AG10803 (cell line): ENCODE measurements at regions not wholly inside any gene's neighbourhood (a gene's known extent, or its start where the extent isn't known, plus 50 kb on each side); places are given as distances from the start of the nearest gene placed in this dataset.

Experiments used
- DNase-seq: peaks from one replicate; pipeline ENCODE4 v3.0.0; 2010; ENCODE audit warnings: low read depth
- H3K4me3 ChIP-seq: 2 replicates; pipeline ENCODE4 v1.5.1; 2011; ENCODE audit warnings: mild to moderate bottlenecking, low read length, control low read depth
- TF ChIP-seq, protein P1 (sequence below): conservative IDR thresholded peaks from 2 replicates; pipeline ENCODE4 v1.5.1; 2011; ENCODE audit warnings: mild to moderate bottlenecking, low read length, control low read depth, inconsistent platforms

DNA sequence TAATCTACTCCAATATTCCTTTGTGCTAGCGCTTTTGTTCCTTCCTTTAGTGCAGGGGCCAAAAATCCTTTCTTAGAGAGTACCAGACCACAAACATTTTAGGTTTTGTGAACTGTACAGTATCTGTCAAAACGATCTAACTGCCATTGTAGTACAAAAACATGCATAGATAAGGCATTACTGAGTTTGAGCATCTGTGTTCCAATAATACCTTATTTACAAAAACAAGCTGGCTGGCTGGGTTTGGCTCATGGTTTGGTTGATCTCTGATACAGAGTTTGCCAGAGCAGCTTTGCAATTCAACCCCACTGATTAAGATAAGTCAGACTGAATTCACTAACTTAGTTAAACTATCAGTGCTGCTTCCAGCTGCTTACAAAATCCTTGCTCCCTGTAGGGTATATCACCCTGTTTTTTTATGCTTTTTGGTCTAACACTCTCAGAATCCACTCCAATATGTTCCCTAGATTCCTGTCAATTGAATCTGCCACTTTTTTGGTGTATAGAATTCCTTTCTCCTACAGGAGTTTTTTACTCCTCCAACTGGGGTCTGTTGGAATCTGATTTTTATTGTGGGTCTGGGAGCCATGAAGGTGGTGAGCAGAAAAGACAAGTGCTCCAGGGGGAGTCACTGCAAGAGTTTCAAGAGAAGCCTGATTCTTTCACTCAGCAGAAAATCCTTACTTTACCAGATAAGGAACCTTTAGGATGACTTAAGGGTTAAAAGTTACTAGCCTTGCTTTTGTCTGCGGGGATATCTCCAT lies 1399.4 kb downstream of the EFNB2 start:
- TF ChIP-seq, protein P1, sequence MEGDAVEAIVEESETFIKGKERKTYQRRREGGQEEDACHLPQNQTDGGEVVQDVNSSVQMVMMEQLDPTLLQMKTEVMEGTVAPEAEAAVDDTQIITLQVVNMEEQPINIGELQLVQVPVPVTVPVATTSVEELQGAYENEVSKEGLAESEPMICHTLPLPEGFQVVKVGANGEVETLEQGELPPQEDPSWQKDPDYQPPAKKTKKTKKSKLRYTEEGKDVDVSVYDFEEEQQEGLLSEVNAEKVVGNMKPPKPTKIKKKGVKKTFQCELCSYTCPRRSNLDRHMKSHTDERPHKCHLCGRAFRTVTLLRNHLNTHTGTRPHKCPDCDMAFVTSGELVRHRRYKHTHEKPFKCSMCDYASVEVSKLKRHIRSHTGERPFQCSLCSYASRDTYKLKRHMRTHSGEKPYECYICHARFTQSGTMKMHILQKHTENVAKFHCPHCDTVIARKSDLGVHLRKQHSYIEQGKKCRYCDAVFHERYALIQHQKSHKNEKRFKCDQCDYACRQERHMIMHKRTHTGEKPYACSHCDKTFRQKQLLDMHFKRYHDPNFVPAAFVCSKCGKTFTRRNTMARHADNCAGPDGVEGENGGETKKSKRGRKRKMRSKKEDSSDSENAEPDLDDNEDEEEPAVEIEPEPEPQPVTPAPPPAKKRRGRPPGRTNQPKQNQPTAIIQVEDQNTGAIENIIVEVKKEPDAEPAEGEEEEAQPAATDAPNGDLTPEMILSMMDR, result no peak
- no peak for DNase-seq
- H3K4me3 ChIP-seq, result no peak overlapping the region

DNA sequence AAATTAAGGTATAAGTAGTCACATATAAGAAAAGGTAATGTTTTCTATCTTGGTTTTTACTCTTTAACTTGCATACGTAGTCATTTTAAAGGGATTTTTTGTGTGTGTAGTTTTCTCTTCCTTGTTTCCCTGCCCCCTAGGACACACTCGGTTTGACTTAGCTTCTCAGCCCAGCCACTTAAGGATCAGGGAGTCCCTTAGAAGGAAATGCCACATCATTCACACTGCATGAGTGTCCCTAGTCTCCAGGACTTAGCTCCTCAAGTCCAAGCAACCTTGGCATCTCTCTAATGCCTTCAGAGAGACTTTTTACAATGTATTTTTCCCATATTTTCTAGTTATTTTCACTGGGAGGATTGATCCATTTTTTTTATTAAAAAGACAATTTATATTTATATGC lies 1407.7 kb downstream of the EFNB2 start:
- TF ChIP-seq, protein P1, result no peak
- DNase-seq, result no peak
- no peak overlapping the region for H3K4me3 ChIP-seq

DNA sequence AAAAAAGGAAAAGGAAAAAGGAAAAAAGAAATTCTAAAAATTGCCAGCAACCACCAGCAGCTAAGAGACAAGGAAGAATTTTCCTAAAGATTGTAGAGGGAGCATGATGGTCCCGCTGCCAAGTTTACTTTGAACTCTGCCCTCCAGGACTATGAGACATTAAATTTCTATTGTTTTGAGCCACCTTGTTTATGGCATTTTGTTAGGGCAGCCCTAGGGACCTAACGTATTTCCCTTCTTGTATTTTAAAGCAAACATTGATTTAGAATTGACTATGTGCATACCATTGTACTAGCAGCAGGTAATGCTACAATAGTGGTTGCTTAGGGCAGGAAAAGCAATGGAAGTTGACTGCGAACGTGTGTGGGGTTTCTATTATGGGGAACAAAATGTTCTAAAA lies 1414.2 kb downstream of the EFNB2 start:
- TF ChIP-seq, protein P1, result no peak
- no peak for DNase-seq
- no peak overlapping the region for H3K4me3 ChIP-seq

DNA sequence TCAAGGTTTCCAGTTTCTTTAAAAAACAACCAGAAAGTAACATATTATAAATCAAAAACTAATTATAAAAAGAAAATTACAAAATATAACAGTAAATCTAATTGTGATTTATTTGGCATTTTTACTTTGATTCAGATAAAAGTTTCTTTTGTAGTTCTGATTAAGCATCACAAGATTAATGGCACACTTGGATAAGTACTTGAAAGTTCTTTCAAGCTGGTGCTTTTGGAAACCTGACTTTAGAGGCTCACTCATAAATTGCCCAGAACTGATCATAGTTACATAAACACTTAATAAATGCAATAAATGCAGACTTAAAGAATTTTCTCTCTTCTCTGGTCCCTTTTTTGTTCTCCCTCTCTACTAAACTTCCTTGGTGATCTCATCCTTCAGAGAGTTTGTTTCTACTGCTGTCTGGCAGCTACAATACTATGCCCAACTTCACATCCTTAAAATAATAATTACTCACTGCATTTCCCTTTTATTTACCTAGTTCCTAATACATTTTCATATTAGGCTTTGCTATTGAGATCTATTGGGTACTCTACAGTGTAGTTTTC lies 1417.0 kb downstream of the EFNB2 start:
- H3K4me3 ChIP-seq, result no peak overlapping the region
- DNase-seq, result no peak
- TF ChIP-seq, protein P1, result no peak

DNA sequence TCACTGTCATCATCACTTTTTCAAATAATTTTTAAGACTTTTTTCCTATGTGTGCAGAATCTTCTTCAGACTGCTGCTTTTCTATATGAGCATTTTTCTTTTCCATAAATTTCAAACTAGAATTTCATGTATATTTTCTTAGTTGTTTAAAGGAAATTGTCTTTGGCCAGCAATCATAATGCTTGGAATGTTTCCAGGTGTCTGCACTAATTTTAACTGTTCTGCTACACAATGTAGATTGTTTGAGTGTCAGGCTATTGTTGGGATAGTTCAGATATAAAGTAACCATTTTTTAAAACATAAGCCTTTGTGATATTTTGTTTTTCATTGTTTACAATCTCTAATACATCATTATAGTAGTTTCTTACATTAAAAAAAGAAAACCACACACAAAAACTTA lies 1418.5 kb downstream of the EFNB2 start:
- H3K4me3 ChIP-seq, result no peak overlapping the region
- DNase-seq, result no peak
- TF ChIP-seq, protein P1, result no peak

DNA sequence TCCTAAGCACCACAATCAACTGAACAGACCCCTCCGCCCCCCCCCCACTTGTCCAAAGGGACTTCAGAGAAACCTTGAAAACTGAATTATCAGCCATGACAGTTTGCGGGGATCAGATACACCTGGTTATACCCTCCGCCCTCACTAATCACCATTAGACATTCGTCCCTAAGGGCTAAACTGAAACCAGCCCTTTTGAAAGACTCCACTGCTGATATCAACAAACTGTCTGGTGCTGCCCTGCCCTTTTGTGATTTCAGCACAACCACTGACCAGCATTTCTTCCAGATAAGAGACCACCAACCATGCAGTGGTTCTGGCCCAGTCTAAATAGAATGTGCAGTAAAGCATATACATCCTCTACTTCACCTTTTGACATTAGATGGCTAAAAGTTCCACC lies 1422.9 kb downstream of the EFNB2 start:
- TF ChIP-seq, protein P1, result no peak
- no peak overlapping the region for H3K4me3 ChIP-seq
- DNase-seq, result no peak

DNA sequence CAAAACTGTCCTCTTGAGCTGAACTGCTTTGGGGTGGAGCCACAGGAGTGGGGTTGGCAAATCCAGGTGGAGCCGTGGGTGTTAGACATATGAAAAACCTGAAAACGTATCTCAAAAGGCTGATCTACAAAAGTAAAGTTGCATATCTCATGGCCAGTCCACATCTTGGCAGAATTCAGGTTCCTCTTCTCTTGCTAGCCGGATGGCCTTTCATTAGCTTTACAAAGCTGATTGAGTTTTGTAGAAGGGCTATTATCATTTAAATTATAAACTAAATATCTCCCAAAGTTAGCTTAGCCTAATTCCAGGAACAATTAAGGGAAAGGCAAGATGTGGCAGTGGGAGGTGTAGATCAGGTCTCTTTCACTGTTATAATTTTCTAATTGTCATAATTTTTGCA lies 1427.7 kb downstream of the EFNB2 start:
- no peak overlapping the region for H3K4me3 ChIP-seq
- DNase-seq, result no peak
- TF ChIP-seq, protein P1, result no peak
